Suprapubic skin (tissue), 3 donors: ENCODE measurements at regions not wholly inside any gene's neighbourhood (a gene's known extent, or its start where the extent isn't known, plus 50 kb on each side); places are given as distances from the start of the nearest gene placed in this dataset.

ENCODE experiments used
- EP300 ChIP-seq: sonication (generic); formaldehyde crosslinking; IDR thresholded peaks from one replicate; pipeline ENCODE4 v1.6.1; 2017; ENCODE audit warnings: antibody characterized with exemption
- POLR2A ChIP-seq, 2 donors: fragments of 450-650 bp; IDR thresholded peaks; one replicate each; pipeline ENCODE4 v1.6.1; 2017; ENCODE audit warnings: antibody characterized with exemption in 2 of 2, mild to moderate bottlenecking in 2 of 2, moderate library complexity in 2 of 2
- TF ChIP-seq, protein P1 (sequence below), 2 donors: fragments of 200-600 bp in 1 of 2; fragments of 450-650 bp in 1 of 2; sonication (generic) in 1 of 2; IDR thresholded peaks; one replicate each; pipeline ENCODE4 v1.5.1; 2016 to 2019; ENCODE audit warnings: antibody characterized with exemption in 2 of 2, mild to moderate bottlenecking in 1 of 2, moderate library complexity in 1 of 2

DNA sequence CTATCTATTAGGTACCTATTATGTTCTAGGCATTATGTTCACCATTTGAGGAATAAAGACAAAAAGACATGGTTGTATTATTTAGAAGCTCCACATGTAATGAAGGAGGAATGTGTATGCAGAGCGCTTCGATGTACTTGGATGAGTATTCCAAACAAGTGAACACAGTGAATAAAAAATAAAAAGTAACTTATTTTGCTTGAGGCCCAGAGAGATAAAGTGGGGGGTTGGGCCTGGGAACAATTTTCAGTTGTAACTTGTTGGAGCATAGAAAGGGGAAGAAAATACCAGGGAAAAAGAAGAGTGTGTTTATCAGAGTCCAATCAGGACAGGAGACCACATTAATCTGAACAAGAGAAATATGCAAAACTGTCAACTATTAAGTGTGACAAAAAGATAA lies 445.7 kb upstream of the BCHE start:
- TF ChIP-seq, protein P1, sequence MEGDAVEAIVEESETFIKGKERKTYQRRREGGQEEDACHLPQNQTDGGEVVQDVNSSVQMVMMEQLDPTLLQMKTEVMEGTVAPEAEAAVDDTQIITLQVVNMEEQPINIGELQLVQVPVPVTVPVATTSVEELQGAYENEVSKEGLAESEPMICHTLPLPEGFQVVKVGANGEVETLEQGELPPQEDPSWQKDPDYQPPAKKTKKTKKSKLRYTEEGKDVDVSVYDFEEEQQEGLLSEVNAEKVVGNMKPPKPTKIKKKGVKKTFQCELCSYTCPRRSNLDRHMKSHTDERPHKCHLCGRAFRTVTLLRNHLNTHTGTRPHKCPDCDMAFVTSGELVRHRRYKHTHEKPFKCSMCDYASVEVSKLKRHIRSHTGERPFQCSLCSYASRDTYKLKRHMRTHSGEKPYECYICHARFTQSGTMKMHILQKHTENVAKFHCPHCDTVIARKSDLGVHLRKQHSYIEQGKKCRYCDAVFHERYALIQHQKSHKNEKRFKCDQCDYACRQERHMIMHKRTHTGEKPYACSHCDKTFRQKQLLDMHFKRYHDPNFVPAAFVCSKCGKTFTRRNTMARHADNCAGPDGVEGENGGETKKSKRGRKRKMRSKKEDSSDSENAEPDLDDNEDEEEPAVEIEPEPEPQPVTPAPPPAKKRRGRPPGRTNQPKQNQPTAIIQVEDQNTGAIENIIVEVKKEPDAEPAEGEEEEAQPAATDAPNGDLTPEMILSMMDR (IDR thresholded peaks at IDR 0.05): no peak
- TF ChIP-seq POLR2A (IDR thresholded peaks at IDR 0.05): no peak
- TF ChIP-seq EP300: no peak
